Osteocyte (in vitro differentiated cells): ENCODE measurements at regions not wholly inside any gene's neighbourhood (a gene's known extent, or its start where the extent isn't known, plus 50 kb on each side); places are given as distances from the start of the nearest gene placed in this dataset.

Source experiments
- DNase-seq: peaks from one replicate; pipeline ENCODE4 v3.0.0; 2021; ENCODE audit warnings: mixed read lengths; ENCODE audit not compliant: unreplicated experiment; ENCODE audit errors: extremely low spot score
- H3K27ac Mint-ChIP-seq: one replicate; pipeline ENCODE4 v1.8.0; 2021; ENCODE audit warnings: mild to moderate bottlenecking, mixed read lengths; ENCODE audit not compliant: unreplicated experiment
- H3K27me3 Mint-ChIP-seq: one replicate; pipeline ENCODE4 v1.8.0; 2021; ENCODE audit warnings: mixed read lengths; ENCODE audit not compliant: unreplicated experiment
- H3K36me3 Mint-ChIP-seq: one replicate; pipeline ENCODE4 v1.8.0; 2021; ENCODE audit warnings: mixed read lengths; ENCODE audit not compliant: unreplicated experiment
- H3K4me1 Mint-ChIP-seq: one replicate; pipeline ENCODE4 v1.8.0; 2021; ENCODE audit warnings: mixed read lengths; ENCODE audit not compliant: unreplicated experiment
- H3K4me3 Mint-ChIP-seq: one replicate; pipeline ENCODE4 v1.8.0; 2021; ENCODE audit warnings: mild to moderate bottlenecking, moderate library complexity, mixed read lengths; ENCODE audit not compliant: unreplicated experiment
- H3K9me3 Mint-ChIP-seq: one replicate; pipeline ENCODE4 v1.8.0; 2021; ENCODE audit warnings: mixed read lengths; ENCODE audit not compliant: unreplicated experiment
- TF ChIP-seq, protein P1 (sequence below): fragments of 200-600 bp; sonication (generic); IDR thresholded peaks from 2 replicates; pipeline ENCODE4 v1.5.0; 2021; ENCODE audit warnings: antibody characterized with exemption, mild to moderate bottlenecking, moderate library complexity

DNA sequence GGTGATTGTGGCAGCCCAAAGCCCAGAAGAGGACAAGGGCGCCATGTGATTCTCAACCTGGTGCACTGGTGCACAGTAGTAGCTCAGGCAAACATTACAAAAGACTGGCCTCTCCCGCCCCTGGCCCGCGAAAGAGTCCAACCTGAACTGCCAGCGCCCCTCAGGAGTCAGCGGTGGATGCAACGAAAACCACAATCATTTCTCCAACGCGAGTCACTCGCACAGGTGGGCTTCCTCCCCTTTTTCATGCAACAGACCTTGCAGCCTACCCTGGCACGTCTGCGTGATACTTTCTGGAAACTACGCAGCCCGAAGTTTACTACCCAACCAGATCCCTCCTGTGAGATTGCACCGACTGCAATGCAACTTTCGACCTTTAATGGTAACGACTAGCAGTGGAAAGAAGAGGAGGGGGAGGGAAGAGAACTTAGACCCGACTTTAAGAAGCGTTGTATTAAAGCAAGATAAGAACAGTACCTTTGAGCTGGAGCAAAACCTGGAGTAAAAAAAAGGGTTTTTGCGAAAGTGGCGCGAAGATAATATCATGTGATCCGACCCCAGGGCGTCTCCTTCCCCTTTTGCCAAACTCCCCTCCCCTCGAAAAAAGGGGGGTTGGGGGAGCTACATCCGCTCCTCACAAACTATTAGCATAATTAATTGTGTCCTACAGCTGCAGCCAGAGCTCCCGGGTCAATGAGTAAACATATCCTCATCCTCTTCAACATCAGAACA is 63.3 kb upstream of the CCDC160 start:
- Mint-ChIP-seq H3K27me3 (peaks cover 56% of the 10 kb centered on the region), H3K4me3 (peak overlapping the region; percentile 80), H3K27ac (no peak overlapping the region), H3K4me1 (peaks cover 16% of the 10 kb centered on the region), H3K9me3 (no peaks in the 10 kb centered on the region), H3K36me3 (no peaks in the 10 kb centered on the region)
- no peak for DNase-seq
- TF ChIP-seq, protein P1, sequence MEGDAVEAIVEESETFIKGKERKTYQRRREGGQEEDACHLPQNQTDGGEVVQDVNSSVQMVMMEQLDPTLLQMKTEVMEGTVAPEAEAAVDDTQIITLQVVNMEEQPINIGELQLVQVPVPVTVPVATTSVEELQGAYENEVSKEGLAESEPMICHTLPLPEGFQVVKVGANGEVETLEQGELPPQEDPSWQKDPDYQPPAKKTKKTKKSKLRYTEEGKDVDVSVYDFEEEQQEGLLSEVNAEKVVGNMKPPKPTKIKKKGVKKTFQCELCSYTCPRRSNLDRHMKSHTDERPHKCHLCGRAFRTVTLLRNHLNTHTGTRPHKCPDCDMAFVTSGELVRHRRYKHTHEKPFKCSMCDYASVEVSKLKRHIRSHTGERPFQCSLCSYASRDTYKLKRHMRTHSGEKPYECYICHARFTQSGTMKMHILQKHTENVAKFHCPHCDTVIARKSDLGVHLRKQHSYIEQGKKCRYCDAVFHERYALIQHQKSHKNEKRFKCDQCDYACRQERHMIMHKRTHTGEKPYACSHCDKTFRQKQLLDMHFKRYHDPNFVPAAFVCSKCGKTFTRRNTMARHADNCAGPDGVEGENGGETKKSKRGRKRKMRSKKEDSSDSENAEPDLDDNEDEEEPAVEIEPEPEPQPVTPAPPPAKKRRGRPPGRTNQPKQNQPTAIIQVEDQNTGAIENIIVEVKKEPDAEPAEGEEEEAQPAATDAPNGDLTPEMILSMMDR, result no peak

DNA sequence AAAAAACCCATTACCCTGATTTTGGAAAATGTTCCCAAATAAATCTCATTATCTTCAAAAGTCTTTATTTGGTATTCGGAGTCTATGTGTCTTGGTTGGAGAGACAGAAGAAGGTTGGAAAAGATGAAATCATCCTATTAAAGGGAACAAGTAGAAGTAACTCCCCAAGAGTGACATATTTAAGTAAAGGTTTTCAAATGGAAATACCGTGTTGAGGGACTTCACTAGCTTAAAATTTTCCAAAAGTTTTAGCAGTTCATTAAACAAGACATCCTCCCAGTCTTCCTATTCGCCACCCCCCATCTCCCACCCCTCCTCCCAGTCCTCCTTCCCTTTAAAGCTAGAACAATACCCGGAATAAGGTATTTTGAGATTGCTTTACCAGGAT is 62.7 kb upstream of the CCDC160 start:
- Mint-ChIP-seq H3K4me1 (peaks cover 16% of the 10 kb centered on the region), H3K4me3 (no peak overlapping the region), H3K27ac (no peak overlapping the region), H3K9me3 (no peaks in the 10 kb centered on the region), H3K27me3 (peaks cover 61% of the 10 kb centered on the region), H3K36me3 (no peaks in the 10 kb centered on the region)
- TF ChIP-seq, protein P1, result no peak
- DNase-seq, result no peak

- TF ChIP-seq, protein P1, result no peak
- Mint-ChIP-seq H3K4me1 (peaks cover 16% of the 10 kb centered on the region), H3K27ac (no peak overlapping the region), H3K27me3 (peaks cover 67% of the 10 kb centered on the region), H3K36me3 (no peaks in the 10 kb centered on the region), H3K4me3 (no peak overlapping the region), H3K9me3 (no peaks in the 10 kb centered on the region)
- DNase-seq, result no peak
Measured at GRCh38 chrX:134174859-134175258, 62.1 kb upstream of the CCDC160 start.

GRCh38 chrX:134177527-134177926 is 59.5 kb upstream of the CCDC160 start:
- Mint-ChIP-seq H3K4me3 (no peak overlapping the region), H3K27me3 (peaks cover 76% of the 10 kb centered on the region), H3K4me1 (peaks cover 11% of the 10 kb centered on the region), H3K27ac (no peak overlapping the region), H3K36me3 (no peaks in the 10 kb centered on the region), H3K9me3 (no peaks in the 10 kb centered on the region)
- DNase-seq, result no peak
- TF ChIP-seq, protein P1, result no peak

DNA sequence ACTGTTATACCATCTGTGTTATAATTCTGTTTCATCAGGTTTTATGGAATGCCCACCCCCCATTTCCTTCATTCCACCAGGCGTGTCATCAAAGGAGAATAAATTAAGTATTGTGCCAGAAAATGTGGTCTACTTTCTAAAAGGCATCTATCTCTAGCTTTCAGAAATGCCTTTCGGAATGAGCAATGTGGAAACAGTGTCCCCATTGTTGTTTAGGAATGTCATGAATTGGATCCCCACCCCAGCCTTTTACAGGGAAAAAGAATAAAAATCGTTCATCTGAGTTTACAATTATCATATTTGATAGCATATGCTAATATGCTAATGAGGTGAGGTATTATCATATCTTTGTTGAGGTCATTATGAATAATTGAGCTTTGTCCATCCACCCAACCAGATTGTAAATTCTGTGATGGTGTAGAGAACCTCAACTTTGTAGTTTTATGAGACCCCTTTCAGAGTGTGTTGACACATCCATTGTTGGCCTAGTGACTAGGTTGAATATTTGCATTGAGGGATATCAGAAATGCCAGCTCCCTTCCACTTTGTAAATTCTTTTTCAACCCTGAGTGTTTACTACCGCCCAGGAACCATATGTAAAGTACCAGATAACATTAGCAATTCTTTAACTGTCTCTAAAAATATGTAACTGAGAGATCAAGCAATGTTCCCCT is 56.2 kb upstream of the CCDC160 start:
- H3K27ac Mint-ChIP-seq, result no peak overlapping the region
- no peaks in the 10 kb centered on the region for H3K36me3 Mint-ChIP-seq
- no peak overlapping the region for H3K4me3 Mint-ChIP-seq
- DNase-seq, result no peak
- H3K9me3 Mint-ChIP-seq, result no peaks in the 10 kb centered on the region
- peaks cover 55% of the 10 kb centered on the region for H3K27me3 Mint-ChIP-seq
- H3K4me1 Mint-ChIP-seq, result no peaks in the 10 kb centered on the region
- TF ChIP-seq, protein P1, result no peak
